Activated CD4-positive, CD25-positive, alpha-beta regulatory T cell treated with anti-CD3 and anti-CD28 coated beads, Interleukin-2, amount 50 U/mL, for 72 hours (primary cell): ENCODE measurements at regions not wholly inside any gene's neighbourhood (a gene's known extent, or its start where the extent isn't known, plus 50 kb on each side); places are given as distances from the start of the nearest gene placed in this dataset.

Source experiments
- DNase-seq: peaks from one replicate; pipeline ENCODE4 v3.0.0; 2021

- DNase-seq: no peak
These were observed 444.7 kb downstream of the TLE1 start for GRCh38 chr9:81244631-81245030.

DNA sequence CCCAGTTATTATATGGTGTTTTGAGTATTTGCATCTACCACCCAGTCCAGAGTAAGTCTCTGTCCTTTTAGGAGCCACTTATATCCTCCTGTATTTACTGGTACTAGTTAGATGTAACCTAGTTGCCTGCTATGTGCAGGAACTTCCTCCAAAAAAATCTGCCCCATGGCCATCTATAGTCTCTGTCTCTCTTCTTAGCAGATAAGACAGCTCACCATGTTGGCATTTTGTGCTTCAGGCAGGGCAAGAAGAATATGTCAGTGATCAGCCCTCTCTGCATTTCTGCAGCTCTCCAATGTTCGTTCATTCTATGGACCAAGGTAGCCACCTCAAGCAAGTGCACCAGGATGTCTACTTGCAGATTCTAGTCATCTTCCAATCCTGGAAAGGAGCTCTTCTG, 446.5 kb downstream of the TLE1 start:
- no peak for DNase-seq

DNA sequence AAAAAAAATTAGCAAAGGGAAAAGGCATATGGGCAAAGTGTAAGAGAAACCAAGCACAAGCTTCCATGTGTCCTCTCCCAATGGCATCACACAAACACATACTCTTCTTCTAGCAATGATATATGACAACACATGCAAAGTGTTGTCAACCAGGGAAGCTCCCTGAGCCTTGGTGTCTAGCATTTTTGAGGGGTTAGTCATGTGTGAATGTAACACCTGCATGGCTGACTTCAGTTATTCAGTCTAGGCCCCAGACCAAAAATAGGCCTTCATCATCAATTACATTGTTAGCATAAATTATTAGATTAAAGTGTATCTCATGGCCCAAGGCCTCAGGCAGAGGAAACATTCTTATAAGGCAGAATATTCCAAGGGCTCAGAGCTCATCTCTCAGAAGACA, 450.0 kb downstream of the TLE1 start:
- no peak for DNase-seq

DNA sequence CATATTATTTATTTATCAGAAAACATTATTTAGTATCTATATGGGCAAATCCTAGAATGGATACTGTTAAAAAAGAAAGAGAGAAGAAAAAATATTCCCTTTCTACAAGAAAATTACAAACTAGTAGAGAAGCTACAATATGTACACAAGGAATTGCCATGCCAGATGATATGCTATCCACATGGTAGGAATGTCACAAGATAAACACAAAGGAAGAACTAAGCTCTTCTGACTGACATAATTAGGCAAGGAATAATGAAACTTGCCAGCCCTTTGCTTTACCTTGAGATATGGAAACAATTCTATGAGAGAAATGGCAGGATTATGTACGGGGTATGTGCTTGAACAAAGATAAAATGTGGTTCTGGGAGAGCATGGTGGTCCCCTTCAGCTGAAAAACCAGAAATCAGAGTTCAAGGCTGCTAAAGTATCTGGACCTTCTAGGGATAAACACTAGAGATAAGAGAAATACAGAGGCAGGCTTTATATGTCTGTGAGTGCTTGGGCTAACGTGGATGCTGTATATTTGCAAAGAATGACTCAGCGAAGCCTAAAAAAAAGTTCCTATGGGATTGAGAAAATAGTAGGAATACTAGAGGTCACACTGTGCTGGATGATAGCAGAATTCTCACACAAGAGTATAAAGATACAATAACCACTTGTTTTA, 451.6 kb downstream of the TLE1 start:
- DNase-seq: no peak

DNA sequence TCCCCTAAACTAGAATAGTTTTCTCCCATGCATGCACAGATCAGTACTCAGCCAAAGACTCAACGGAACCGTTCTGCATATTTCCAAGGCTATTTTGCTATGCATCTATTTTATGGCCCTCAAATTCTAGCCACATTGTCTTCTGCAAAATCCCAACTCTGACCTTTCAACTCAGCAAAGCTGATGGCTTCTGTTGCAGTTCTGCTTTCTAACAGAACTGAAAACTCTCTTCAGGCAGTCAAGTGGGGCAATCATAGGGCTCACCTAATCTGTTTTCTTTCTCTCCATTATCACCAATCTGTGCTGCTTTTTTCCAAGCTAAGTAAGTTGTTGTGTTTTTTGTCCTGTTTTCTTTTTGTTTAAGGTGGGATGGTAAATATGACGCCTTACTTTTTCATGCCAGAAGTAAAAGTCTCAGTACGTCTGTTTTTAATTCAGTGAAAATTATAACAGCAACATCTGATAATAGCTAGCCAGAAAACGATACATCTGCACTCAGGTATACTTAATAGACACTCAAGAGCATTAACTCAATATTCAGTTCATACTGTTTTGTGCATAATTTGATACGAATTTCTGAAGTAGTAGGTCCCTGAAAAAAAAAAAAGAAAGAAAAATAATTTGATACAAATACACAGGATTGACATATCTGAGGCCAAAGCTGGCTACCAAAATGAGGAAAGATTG, 454.3 kb downstream of the TLE1 start:
- DNase-seq: no peak

- DNase-seq: no peak
These were observed 458.3 kb downstream of the TLE1 start for GRCh38 chr9:81231011-81231410.

DNA sequence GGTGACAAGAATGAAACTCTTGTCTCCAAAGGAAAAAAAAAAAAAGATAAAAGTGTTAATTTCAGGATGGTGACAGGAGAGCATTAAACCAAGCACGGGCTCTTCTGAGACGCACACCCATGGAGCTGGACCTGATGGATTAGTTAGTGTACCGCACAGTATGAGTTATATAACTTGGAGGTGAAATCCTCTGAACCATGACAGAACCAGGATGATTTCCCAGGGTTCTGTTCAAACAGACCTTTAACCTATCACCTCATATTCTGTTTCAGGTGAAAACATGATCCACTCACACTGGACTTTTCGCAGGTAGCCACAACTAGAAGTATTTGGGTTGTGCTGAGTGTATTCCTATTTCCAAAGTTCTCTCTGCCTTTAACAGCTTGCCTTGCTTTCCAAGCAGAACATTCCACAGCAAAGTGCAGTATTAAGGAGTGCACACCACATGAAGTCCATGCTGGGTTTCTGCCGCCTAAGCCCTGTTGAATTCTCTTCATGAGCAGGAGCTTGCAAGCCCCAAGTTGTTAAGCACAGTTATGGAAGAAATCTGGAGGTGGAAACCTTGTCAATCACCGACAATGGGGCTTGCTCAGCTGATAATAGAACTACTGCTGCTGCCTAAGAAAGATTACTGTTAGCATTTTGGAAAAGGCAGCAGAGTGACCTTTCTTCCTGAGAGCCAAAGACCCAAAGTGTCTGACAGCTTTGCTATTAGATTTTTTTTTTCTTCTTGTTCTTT, 461.7 kb downstream of the TLE1 start:
- DNase-seq: no peak

DNA sequence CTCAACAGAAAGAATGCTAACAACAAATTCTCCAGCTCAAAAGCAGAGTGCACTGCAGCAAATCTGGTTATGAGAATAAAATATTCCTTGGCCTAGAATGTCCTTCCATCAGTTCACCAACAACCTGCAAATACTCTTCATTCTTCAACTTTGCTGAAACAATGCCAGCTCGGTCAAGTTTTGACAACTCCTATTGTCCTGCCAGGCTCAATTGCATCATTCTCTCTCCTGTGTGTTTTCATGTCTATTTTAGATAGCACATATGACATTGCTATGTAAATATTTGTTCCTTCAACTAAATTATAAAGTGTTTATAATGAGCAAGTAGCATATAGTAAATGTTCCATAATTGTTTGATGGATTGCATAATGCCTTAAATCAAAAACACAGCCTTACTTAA, 463.8 kb downstream of the TLE1 start:
- no peak for DNase-seq

GRCh38 chr9:81224166-81225081, 464.9 kb downstream of the TLE1 start:
- DNase-seq: no peak

GRCh38 chr9:81214975-81215374, 474.4 kb downstream of the TLE1 start:
- no peak for DNase-seq

DNA sequence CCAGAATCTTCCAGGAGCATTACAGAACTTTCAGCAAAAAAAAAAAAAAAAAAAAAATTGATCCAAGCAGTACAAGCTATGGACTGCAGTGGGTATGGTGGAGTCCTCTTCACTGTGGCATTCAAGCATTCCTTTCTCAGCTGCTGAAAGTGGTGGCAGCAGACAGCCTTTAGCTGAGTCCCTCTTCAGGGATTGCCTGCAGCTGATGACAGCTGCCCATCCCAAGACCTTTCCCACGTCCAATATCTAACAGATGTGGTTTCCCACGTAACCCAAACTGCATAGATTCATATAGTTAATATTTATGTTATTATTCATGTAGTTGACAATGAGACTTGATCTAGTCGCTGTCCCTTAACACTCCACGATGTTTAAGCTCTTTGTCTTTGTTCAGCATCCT, 475.9 kb downstream of the TLE1 start:
- DNase-seq: no peak

DNA sequence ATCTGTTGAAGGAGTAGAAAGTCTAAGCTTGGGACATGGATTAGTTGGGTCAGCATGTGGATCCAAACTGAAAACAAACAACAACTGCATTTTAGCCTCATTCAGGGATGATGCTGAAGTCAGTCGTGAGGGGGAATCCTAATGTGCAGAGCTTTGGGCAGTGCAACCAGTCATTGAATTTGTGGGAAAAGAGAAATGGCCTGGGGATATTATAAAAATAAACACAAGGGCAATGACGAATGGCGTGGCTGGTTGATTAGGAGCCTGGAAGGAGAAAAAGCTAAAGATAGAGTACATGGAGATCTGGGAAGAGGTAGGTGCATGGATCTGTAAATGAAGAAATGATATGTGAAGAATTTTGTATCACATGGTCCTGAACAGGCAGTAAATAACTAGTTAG, 477.6 kb downstream of the TLE1 start:
- no peak for DNase-seq

- no peak for DNase-seq
These were observed 481.7 kb downstream of the TLE1 start for GRCh38 chr9:81207651-81208050.

DNA sequence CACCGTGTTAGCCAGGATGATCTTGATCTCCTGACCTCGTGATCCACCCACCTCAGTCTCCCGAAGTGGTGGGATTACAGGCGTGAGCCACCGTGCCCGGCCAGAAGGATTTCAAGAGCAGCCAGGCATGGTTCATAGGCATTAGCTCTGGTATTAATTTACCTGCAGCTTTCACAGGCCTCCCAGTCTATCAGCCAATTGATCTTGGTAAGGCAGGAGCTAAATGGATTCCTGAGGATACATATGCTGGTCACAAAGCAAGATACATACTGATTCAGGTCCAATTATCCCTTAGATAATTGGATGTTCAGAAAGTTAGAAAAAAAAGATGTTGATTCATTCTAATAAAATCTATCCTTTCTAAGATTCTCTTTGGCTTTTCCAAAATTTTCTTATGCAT, 487.1 kb downstream of the TLE1 start:
- DNase-seq: no peak

DNA sequence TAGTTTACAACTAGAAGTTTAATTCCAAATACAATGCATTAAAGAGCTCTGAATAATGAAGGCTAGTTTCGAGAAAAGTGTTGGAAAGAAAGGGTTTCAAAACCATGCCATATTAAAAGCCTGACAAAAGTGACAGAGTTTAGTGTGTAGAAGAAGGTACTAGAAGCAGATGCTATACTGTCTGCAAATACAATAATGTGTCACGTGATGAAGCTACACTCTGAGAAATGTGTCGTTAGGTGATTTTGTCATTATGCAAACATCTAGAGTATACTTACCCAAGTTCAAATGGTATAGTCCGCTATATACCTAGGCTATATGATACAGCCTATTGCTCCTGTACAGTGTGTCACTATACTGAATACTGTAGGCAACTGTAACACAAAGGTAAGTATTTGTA, 494.1 kb downstream of the TLE1 start:
- no peak for DNase-seq

DNA sequence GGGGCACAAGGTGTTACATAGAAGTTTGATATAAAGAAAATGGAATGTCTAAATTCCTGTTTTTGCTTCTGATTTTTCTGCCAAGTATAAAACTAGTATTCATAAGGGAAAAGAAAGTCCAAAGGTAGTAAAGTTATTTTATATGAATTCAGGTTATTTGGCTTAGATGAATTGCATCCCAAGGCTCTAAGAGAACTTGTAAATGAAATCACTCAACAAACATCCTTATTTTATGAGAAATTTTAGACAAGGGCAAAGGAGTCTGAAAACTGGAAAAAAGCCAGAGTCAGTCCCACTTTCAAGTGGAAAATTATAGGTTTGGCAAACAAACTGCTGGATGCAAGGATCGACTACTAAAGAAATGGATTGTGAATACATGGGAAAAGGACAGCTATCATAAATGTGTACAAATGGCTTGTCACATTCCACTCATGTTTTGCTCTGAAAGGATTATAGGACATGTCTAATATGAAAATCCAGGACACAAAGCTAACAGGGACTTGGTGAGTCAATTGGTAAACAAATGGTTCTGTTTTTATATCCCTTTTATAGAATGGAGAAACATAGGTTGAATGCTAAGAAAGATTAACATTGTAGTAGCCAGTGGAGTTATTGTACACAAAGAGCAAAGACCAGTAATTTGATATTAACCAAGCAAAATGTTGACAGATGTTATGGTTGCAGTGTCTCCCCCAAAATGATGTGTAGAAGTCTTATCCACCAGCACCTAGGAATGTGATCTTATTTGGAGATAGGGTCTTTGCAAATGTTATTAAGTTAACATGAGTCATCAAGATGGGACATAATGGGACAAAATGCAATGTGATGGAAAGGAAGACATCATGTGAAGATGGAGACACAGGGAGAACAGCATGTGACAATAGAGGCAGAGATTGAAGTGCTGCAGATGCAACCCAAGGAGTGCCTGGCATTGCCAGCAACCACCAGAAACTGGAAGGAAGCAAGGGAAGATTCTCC, 495.7 kb downstream of the TLE1 start:
- no peak for DNase-seq

- no peak for DNase-seq
These were observed 498.1 kb downstream of the TLE1 start for GRCh38 chr9:81191222-81191621.

DNA sequence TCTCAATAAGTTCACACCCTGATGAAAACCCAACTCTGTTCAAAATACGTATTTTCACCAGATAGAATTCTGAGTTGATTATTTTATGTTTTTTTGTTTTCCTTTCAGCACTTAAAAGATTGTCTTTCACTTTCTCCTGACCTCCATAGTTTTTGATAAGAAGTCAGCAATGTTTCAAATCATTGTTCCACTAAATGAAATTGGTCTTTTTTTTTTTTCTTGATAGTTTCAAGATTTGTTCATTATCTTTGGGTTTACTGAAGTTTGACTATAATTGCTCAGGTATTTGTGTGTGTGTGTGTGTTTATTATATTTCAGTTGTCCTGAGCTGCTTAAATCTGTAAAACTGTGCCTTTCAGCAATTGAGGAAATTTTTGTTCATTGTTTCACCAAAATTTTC, 498.7 kb downstream of the TLE1 start:
- no peak for DNase-seq

DNA sequence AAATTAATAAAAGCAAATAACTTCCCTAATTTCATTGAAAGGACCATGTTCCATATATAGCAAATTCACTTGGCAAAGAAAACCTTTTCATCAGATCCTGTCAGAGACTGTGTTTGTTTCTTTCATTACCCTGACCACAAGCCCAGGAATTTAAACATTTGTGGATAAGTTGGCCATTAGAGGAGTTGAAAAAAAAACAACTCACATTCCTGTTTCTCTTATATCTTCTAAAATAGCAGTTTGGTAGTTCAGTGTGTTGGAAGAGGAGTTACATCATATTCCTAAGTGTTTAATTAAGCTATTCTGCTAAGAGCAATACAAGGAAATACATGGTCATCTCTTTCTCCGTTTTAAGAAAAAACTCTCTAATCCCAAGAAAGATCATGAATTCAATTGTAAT, 505.6 kb downstream of the TLE1 start:
- DNase-seq: no peak

- DNase-seq: no peak
These were observed 506.9 kb downstream of the TLE1 start for GRCh38 chr9:81182431-81182830.

- DNase-seq: no peak
These were observed 515.3 kb downstream of the TLE1 start for GRCh38 chr9:81174023-81174422.

GRCh38 chr9:81171689-81172088, 517.7 kb downstream of the TLE1 start:
- no peak for DNase-seq
